HG03103 (cell line): ENCODE measurements at regions not wholly inside any gene's neighbourhood (a gene's known extent, or its start where the extent isn't known, plus 50 kb on each side); places are given as distances from the start of the nearest gene placed in this dataset.

Experiments used
- ATAC-seq: cut with Tn5 transposase; IDR thresholded peaks from one replicate; pipeline ENCODE4 v1.9.1; 2021; ENCODE audit warnings: low read depth; ENCODE audit not compliant: unreplicated experiment

DNA sequence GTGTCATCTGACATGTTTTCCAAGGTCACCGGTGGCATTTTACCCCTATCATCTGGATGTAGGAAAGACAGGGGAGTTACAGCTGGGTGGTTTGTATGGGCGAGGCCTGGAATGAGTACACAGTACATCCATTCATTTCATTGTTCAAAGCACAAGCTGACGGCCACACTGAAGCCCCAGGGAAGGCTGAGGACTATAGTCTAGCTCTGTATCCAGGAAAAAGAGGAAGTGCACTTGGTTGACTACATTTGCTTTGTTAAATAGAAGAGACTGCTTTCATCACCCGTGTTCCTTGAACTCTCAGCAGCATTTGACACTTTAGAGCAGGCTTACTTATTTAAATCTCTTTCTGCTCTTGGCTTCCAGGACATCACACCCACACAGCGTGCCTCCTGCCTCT lies 1041.0 kb upstream of the TENM3 start:
- ATAC-seq = no peak

DNA sequence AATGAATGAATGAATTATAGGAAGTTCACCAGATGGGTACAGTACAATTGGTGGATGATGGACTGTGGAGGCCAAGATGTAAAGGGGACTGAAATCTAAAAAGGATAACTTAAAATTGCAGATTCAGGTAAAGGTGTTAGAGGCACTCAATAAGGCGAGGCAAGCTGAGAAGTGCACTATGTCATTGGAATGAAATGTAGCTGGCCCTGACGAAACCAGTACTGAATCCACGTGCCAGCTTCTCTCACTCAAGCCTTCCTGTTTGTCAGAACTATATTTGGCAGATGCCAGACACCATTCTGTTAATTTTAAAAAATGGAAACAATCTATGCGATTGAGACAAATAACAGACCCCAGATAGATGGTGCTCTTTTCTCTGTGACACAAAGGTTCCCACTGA lies 1039.1 kb upstream of the TENM3 start:
- no peak for ATAC-seq

GRCh38 chr4:181213551-181213950 lies 1029.7 kb upstream of the TENM3 start:
- ATAC-seq = no peak

DNA sequence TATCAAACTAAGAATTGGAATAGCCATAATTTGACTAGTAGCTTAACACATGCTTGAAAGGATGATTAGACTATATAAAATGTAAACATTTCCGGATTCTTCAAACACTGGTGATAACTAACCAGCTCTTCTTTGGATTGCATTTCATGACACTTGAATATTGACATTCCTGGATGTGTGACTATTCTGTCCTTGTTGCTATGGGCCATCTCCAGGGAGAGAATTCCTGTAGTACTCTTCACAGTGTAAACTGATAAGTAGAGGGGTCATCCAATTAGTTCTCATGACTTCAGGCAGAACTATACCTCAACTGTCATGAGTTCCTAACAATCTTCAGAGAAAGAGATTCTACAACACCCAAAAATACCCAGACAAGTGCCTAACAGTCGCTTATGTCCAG lies 1026.7 kb upstream of the TENM3 start:
- no peak for ATAC-seq

DNA sequence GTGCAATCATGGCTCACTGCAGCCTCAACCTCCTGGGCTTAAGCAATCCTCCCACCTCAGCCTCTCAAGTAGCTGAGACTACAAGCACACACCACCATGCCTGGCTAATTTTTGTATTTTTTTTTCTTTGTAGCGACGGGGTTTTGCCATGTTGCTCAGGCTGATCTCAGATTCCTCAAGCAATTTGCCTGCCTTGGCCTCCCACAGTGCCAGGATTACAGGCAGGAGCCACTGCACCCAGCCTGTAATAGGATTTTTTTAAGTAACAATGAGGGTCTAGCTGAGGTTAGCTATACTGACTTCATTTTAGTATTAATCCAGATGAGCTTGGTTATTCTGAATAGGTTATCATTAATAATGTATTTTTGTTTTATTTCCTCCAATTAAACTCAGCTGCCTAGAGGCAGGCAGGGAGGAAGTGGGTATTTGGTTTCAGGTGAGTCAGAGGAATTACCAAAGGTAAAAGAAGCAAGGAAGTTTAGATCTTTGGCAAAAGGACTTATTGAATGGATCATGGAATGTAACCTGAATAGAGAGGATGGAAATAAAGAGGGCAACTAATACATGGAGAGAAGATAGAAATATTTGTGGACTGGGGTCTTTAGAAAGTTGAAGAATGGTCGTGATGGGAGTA lies 1023.3 kb upstream of the TENM3 start:
- no peak for ATAC-seq

- no peak for ATAC-seq
Observed at GRCh38 chr4:181224852-181225251, 1018.4 kb upstream of the TENM3 start.

- no peak for ATAC-seq
Observed at GRCh38 chr4:181225616-181226261, 1017.5 kb upstream of the TENM3 start.

- ATAC-seq = no peak
Observed at GRCh38 chr4:181234951-181235680, 1008.1 kb upstream of the TENM3 start.

DNA sequence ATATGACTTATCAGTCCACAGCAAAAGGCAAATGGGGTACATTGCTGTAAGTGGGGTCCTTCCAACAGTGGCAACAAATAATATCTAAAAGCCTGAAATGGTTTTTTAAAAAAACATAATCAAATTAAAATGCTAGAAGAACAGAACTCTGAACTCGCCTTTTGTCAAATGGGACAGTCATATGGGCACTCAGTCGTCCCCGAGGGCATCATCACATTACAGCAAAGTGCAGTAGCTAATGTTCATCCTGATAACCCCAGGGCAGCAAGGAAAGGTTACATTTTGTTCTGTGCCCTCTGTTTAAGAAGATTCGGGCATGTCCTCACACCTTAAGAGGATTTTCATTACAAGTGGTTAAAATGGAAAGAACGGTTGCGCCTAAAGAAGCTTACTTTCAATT lies 997.9 kb upstream of the TENM3 start:
- no peak for ATAC-seq

- ATAC-seq = no peak
Observed at GRCh38 chr4:181249031-181249430, 994.2 kb upstream of the TENM3 start.

GRCh38 chr4:181254771-181255170 lies 988.4 kb upstream of the TENM3 start:
- ATAC-seq = no peak

GRCh38 chr4:181258569-181258968 lies 984.6 kb upstream of the TENM3 start:
- ATAC-seq = no peak

DNA sequence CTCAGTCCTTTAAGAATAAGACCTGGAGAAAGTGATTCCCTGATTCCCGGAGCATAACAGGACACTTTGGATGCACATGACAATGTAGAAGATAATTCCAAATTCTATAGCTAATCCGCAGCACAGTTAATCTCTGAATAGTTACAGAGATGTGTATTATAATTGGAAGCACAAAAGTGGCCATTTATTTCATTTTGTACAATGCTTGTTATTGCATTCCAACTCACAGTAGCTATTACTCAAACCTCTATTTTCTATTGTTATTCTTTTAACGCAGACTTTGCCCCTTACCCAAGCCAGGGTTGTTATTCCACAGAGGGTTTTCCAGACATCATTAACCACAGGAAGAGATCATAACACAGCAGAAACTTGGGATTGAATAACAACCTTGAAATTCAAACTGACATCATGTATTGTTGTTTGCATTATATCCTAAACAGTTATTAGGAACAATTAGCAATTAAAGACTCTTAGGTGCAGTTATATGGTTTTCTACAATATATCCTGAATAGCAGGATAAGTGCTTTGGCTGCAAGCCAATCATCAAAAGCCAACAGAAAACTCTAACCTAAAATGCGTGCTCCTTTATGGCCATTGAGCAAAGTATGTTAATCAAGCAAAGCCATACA lies 984.0 kb upstream of the TENM3 start:
- no peak for ATAC-seq

GRCh38 chr4:181261279-181261678 lies 981.9 kb upstream of the TENM3 start:
- no peak for ATAC-seq

DNA sequence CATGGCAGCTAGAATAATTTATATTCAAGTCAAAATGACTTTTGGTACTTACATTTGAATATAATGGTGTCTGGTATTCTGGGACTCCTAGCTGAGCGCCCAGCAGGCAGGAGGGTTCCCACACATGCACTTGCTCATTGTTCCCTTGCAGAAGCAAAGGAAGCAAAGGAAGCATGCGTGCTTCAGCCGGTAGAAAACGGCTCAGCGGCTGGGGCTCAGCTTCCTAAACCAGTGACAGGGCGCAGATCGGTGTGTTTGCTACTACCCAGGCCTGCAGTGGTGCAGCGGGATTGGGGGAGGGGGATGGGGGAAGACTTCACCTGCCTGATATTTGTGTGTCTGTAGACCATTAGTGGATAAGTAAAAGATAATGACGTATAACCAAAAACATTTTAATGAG lies 978.3 kb upstream of the TENM3 start:
- ATAC-seq = no peak

- ATAC-seq = no peak
Observed at GRCh38 chr4:181265370-181265769, 977.8 kb upstream of the TENM3 start.

DNA sequence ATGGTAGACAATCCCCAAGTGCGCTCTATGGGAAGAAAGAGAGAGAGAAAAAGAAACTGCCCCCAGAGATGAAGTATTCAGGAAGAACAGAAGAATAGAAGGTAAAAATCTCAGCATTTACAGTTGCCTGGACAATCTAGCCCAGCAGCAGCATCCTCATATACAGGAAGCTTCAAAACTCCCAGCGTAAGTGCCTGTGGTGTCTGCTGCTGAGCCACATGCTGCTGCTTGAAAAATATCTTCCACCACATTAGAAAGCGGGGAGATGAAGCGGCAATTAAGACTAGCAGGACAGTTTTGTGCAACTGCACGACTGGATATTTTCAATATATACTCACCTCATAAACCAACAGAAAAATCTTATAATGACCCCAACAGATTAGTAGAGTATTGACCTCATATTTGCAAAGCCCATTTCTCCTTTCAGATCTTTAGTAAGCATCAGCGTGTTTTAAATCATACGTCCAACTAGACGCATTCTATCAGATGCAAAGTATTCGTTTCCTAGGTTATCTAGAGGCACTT lies 972.0 kb upstream of the TENM3 start:
- no peak for ATAC-seq

- ATAC-seq = no peak
Observed at GRCh38 chr4:181272422-181272821, 970.8 kb upstream of the TENM3 start.

- ATAC-seq = no peak
Observed at GRCh38 chr4:181278941-181279340, 964.3 kb upstream of the TENM3 start.

- no peak for ATAC-seq
Observed at GRCh38 chr4:181281451-181281850, 961.8 kb upstream of the TENM3 start.

GRCh38 chr4:181289198-181289597 lies 954.0 kb upstream of the TENM3 start:
- no peak for ATAC-seq
